GM18868 (cell line): ENCODE measurements at regions not wholly inside any gene's neighbourhood (a gene's known extent, or its start where the extent isn't known, plus 50 kb on each side); places are given as distances from the start of the nearest gene placed in this dataset.
"Not testable (repeated sequence)": the region's sequence is repeated elsewhere in the genome, so short reads cannot be mapped to it uniquely, and the experiment has no call there.

ENCODE experiments used
- ATAC-seq: cut with Tn5 transposase; IDR thresholded peaks from one replicate; pipeline ENCODE4 v1.9.1; 2021; ENCODE audit warnings: mild to moderate bottlenecking, moderate library complexity; ENCODE audit not compliant: unreplicated experiment

DNA sequence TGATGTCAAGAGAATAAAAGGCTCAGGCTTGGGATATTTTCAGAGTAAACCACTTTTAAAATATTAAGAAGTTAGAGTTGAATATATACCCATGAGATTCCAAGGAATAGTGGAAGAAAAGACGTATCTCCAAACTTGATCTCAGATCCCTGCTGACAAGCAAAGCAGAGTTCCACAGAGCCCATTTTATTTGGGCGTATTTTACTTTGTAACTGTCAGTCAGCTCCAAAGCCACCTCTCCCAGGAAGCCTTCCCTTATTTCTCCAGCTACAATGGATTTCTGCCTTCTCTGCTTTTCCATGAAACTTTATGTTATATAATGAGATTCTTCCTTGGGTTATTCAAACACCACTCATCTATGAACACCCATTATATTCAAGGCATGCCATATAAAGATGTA, 295.7 kb downstream of the FZD1 start:
- ATAC-seq: no peak

DNA sequence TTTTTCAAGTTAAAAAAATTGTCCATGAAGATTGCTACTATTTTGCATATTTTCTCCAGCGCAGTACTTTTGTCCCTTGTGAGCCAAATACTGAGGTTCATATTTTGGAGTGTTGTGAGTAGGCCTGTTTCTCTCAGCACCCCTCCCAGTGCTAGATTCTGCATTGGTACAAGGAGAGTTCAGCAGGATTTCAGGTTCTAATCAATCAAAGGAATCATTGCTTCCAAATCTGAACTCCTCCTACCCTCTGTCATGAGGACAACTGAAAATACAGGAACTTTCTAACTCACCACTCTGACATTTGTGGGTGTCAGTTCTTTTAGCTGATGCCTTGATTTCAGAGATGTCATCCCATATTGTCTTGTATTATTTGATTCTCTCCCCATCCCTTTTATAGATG, 299.9 kb downstream of the FZD1 start:
- ATAC-seq: no peak

DNA sequence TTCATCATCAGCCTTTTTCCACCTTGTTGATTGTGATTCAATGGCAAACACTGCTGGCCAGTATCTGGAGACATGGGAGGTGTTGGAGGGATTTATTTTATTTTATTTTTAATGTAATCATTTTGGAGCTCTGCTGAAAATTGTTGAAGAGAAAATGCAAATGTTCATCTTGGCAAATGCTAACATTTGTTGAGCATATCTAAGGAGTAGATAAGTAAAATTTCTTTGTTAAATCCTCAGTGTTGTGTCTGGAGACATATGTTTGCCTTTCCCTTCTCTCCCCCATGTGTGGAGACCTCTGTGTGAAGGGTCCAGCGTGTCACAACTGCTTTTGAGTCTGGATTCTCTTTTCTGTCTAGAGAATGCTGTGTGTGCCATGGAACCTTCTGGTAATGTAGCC, 300.3 kb downstream of the FZD1 start:
- no peak for ATAC-seq

DNA sequence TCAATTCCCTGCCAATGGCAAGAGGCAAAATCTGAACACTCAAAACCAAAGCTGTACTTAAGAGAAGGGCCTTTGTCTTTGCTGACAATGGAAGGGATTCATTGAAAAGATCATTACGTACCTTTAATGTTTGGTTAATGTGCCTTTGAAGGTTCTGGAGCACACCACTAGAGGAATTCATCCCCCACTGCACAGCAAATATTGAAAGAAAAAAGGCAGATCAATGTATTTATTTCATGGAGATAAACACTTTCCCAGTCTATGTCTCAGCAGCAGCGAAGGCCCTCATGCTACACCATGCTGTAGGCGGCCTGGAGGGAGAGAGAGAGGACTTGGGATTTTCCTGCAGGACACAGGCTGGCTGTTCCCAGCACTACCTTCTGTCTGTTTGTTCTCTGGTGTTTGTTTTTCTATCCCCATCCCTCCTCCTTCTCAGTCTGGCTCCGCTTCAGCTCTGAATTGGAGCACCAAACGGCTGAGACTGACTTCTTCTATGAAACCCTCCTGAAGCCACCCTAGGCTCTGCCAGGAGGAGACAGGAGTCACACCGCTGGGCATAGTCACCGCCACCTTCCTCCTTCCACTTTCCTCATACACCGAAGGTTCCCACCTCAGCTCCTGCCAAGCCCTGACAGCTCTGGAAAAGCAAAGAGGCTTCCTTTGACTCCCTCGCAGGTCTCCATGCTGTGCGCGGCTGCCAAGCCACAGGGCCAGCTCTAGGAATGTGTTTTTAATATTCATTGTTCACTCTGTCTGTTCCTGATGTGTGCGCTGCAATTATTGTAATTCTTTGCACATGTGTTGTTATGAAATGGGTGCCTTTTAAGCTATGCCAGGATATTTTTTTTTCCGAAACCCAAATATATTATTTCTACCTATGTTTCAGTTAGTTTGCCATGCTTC, 301.5 kb downstream of the FZD1 start:
- ATAC-seq: no peak

DNA sequence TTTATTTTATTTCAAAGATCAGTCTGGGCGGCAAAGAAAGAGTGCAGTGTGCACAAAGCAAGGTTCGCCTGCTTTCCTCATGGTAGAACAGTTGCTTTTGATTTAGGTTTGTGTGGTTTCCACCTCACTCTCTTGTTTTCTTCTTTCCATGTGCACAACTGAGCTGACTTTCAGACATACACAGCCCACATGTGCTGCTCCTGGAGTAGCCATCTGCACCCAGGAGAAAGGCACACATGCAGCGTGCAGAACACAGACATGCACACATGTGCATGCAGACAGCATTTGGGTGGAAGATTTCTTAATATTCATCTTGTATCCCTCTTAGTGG, 302.1 kb downstream of the FZD1 start:
- no peak for ATAC-seq

DNA sequence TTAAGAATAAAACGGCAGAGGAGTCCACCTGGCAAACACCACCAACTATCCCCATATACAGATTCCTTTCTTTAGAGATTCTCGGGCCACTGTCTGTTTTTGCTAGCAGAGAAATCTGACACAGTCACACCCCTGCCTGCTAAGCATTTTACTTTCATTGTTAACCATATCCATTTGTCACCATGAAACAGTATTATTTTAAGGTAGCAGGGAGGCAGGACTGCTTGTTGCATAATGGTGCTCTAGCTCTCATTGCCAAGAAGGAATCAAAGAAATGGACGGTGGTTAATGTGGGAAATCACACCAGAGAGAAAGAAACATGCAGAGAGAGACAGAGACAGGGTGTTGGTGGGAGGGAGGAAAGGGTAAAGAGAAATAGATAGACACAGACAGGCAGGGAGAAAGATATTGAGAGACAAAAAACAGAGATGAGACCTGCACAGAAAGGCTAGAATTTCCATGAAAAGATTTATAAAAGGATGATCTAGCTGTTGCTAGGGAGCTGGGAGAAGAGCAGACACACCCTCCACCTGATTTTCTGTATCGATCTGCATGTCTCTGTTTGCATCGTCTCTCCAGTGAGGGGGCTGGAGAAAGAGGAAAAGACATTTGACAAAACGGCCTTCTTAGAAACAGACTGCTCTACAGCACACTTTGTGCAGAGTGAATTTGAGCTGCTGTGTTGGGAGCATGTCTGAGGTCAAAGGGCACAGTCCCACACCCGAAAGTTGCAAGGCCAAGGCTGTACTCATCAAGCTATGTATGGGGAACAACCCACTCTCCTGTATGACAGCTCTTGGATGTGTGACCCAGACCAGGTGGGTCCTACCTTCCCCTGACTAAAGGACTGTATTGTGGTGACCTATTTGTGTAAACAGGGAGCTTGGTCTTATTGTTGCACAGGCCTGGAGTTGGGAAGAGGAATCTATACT, 303.1 kb downstream of the FZD1 start:
- no peak for ATAC-seq

DNA sequence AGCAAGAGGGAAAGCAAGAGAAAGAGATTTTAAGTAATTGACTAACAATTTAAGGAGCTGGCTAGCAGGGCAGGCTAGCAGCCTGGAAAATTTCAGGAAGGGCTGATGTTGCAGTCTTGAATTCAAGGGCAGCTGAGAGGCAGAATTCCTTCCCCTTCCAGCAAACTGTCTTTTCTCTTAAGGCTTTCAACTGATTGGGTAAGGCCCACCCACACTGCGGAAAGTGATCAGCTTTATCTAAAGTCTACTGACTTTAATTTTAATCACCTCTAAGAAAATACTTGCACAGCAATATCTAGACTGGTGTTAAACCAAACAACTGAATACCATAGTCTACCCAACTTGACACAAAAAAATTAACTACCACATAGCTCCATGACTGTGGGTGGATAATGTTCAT, 303.9 kb downstream of the FZD1 start:
- no peak for ATAC-seq

DNA sequence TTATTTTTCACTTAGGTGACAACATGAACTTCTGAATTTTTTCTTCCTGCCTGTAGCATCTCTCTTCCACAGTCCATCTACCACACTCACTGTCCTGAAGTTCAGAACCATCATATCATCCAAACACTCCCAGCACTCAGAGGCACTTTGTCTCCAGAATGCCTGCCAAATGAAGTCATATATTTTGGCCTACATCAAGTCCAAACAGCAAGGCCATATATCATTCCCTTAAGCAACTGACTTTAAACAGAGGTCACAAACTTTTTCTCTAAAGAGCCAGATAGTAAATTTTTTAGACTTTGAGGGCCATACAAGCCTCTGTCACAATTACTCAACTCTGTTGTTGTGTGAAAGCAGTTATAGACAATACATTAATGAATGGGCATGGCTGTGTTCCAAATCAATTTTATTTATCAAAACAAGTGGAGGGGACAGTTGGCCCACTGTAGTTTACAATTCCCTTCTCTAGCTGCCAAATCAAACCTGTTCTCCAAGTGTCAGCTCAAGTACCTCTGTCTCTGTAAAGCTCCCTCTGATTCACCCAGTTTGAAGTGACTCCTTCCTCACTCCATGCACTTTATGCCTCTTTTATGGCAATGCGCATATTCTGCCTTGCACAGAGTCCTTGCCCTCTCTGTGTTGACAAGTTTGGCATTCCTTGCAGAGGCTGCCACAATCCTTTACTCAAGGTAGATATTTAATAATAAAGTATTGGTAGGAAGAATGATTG, 305.7 kb downstream of the FZD1 start:
- no peak for ATAC-seq

DNA sequence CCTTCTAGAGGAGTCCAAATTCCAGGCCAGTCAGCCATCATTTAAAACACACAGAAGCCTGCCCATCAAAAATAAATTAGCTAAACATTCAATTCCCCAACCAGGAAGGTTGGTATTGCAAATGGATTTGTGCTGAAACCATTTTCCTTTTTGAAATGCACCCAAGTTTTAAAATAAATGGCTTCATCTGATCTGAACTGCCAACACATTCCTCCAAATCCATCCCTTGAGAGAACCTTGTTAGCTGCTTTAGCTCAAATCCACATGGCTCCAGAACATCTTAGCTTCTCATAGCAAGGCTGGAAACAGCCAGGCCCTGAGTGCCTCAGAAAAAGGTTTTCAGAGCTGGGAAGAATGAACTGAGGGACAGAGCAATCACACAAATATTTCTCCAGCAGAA, 306.3 kb downstream of the FZD1 start:
- ATAC-seq: no peak

DNA sequence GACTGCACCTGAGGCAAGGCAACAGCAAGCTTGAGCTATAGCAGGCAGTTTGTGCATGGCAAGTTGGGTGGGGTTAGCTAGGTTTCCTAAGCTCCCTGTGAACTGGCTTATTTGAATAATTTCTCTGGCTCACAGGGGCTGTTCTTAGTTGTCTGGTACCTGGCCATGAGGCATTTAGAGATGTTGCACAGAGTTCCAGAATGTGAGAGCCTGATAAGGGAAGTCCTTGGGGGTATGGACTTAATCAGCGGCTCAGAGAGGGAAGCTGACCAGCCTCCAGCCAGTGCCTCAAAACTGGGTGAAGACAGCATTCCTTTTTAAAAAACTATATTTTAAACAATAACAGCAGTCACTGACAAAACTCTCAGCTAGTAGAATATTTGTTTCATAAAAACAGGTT, 307.4 kb downstream of the FZD1 start:
- no peak for ATAC-seq

DNA sequence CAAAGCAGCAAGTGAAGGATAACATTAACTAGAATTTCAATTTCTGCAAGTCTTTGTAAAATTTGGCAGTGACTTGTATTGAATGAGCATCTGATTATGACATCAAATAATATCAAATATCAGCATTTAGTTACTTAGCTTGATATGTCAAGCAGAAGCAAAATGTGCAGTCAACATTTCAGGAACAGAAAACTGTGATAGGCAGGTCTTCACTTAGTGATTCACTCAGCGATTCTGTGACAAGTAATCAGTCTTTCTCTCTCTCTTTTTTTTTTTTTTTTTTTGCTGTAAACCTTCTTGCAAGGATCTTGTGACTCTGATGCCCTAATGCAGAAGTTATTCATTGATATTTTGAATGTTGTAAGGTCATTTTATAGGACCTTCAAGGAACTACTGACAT, 307.1 kb downstream of the MTERF1 start:
- ATAC-seq: no peak

DNA sequence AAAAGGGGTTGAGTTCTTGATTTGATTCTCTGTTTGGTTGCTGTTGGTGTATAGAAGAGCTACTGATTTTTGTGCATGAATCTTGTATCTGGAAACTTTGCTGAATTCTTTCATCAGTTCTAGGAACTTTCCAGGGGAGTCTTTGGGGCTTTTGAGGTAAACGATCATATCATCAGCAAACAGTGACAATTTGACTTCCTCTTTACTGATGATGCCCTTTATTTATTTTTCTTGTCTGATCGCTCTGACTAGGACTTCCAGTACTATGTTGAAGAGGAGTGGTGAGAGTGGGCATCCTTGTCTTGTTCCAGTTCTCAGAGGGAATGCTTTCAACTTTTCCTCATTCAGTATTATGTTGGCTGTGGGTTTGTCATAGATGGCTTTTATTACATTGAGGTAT, 304.0 kb downstream of the MTERF1 start:
- ATAC-seq: not testable (repeated sequence)

DNA sequence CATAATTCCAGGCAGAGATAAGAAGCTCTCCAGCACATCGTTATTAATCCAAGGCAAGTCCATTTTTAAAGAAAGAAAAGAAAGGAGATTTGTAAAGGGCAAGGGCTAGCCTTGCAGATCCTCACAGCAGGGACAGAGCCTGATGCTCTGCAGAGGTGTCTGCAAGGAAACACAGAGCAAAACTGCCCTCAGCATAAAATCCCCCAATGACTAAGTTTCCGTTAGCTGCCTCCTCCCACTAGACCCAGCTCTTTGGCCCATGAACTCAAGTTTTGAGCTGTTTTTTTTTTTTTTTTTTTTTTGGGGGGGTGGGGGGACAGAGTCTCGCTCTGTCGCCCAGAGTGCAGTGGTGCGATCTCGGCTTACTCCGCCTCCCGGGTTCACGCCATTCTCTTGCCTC, 300.7 kb downstream of the MTERF1 start:
- no peak for ATAC-seq

DNA sequence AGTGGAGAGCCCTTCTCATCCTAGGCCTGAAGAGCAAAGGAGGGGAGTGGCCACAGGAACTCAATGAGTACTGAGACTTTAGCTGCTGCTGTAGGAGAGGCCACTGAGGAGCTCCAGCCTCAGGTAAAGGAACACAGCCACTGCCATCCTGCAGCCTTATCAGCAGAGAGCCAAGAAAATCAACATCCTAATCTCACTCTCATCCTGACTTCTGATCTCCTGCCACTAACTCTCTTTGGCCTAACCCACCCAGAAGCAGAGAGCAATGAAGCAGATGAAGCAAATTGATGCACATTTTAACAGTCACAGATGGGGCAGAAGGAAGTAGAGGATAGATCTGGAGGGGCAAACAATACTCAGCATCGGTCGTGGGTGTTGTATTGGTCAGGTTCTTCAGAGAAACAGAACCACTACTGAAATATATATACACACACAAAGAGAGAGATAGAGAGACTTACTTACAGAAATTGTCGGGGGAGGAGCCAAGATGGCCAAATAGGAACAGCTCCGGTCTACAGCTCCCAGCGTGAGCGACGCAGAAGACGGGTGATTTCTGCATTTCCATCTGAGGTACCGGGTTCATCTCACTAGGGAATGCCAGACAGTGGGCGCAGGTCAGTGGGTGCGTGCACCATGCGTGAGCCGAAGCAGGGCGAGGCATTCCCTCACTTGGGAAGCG, 297.6 kb downstream of the MTERF1 start:
- ATAC-seq: no peak

DNA sequence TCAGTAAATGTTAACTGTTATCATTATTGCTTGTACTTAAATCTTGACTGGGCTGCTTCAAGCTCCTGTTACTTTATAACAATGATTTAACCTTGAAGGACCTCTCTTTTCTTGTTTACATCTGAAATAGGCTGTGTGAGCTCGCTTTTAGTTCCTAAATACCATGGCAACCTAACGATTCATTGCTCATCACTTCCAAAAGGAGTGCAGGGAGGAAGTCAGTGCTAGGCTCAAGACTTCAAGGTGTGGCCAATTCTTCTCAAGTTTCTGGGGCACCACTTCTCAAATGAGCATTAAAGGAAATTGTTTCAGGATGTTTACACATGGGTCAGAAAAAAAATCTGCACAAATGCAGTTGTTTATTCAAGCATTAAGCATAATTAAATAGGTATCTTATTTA, 284.2 kb downstream of the MTERF1 start:
- no peak for ATAC-seq

DNA sequence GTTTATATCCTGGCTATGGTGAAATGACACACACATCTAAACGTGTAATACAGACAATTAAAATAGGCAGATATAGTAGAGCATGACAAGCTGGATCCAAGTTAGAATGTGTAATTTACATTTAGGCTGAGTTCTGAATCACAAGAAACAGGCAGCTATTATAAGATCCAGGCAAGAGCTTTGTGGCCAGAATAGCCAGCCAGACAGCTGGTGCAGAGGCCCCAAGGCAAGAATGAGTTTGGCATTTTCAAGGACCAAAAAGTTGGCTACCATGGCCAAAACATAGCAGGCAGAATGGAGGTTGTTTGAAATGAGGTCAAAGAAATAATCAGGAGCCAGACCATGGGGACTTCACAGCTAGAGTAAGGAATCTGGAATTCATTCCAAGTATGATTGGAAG, 281.7 kb downstream of the MTERF1 start:
- ATAC-seq: no peak

DNA sequence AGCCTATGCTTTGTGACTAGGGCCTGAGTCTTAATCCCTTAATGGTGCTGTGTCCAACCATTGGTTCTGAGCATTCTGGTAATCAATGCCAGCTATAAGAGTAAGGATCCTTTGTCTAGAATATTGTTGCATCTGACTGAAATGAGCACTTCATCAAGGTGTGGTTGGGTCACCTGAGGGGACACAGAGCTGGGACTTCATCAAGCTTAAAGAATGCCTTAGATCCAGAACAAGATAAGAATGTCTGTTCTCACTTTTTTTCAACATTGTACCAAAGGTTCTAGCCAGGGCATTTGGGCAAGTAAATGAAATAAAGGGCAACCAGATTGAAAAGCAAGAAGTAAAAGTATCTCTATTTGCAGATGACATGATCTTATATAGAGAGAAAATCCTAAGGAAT, 280.4 kb downstream of the MTERF1 start:
- ATAC-seq: no peak

DNA sequence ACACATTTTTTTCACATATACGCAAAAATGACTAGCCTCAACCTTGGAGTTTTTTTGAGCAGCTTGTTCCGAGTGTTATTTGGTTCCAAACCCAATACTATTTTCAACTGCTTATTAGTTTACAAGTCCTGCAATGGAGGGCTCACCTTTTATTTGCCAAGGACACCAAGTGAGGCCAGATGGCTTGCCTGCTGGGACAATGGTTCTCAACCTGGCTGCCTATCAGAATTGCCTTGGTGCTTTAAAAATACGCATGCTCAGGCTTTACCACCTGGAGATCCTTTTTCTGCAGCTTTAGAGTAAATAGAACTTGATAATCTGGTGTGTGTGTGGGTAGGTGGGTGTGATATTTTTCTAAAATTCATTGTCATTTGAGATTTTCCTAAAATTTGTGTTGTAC, 276.8 kb downstream of the MTERF1 start:
- no peak for ATAC-seq

DNA sequence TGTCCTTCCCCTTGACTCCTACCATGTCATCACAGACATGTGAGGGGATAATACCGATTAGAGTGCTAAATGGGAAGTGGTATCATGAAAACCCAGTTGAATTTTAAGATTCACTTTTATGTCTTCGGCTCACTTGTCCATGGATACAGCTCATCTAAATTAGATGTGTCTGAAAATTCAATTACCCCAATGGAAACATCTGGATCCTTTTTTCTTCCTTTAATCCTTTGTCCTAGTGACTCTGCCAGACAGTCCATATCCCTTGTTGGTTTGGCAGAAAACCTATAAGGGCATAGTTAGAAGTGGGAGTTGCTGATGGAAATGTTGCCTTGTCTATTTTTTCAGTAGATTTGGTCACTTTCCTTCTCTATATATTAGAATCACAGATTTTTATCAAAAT, 271.9 kb downstream of the MTERF1 start:
- ATAC-seq: no peak

DNA sequence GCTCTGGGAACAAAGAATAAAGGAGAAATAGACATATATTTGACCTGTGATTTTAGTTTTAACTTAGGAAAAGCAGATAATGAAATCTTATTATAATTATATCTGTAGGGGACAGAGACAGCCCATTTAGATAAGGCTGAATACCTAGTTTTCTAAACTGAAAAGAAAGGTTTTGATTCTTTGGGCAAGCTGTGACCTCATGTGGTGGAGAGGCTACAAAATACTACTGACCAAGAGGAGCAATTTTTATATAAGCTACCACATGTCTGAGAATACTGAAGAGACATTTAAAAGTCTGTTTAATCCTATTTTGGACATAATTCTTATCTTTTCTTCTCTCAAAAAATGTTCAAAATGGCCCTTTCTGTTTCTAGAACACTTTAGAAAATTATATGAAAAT, 271.0 kb downstream of the MTERF1 start:
- no peak for ATAC-seq

DNA sequence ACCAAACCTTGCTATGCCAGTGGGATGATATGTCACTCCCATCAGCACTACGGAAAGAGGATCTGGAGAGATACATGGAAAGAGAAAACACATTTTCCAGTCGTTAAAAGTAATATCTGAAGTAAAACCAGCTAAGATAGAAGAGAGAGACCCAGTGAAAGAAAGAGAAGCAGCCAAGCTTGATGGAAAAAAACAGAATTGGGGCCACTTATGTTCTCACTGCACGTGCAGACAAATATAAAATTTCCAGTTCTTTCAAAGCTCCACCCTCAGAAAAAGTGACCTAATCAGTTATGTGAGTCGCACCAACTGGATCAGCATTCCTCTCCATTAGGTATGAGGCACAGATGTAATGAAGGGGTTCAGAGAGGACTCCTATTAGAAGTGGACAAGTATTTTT, 266.1 kb downstream of the MTERF1 start:
- ATAC-seq: no peak
